GM21723 (cell line): ENCODE measurements at regions not wholly inside any gene's neighbourhood (a gene's known extent, or its start where the extent isn't known, plus 50 kb on each side); places are given as distances from the start of the nearest gene placed in this dataset.

Experiments
- ATAC-seq: cut with Tn5 transposase; IDR thresholded peaks from one replicate; pipeline ENCODE4 v1.9.1; 2021; ENCODE audit warnings: mild to moderate bottlenecking, moderate library complexity; ENCODE audit not compliant: unreplicated experiment

GRCh38 chr4:170657761-170658160, 568.0 kb upstream of the AADAT start:
- no peak for ATAC-seq

GRCh38 chr4:170656506-170656905, 566.8 kb upstream of the AADAT start:
- ATAC-seq, result no peak

DNA sequence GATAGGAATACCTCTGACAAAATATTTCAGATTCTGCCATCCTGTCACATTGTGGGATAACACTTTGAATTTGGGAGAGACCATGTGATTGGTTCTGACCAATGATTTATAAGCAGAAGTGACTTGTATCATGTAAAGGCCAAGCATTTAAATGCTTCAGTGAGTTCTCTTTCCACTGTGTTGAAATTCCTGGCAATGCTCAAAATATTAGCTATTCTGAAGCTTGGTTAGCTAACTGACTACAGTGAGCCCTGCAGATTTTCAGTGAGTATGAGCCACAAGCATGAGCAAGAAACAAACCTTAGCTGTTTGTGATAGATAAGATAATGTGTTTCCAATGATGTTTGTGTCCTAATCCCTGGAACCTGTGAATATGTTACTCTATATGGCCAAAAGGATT, 562.8 kb upstream of the AADAT start:
- no peak for ATAC-seq

- ATAC-seq, result no peak
These were observed 562.0 kb upstream of the AADAT start for GRCh38 chr4:170651786-170652185.

GRCh38 chr4:170627418-170627817, 537.7 kb upstream of the AADAT start:
- no peak for ATAC-seq

DNA sequence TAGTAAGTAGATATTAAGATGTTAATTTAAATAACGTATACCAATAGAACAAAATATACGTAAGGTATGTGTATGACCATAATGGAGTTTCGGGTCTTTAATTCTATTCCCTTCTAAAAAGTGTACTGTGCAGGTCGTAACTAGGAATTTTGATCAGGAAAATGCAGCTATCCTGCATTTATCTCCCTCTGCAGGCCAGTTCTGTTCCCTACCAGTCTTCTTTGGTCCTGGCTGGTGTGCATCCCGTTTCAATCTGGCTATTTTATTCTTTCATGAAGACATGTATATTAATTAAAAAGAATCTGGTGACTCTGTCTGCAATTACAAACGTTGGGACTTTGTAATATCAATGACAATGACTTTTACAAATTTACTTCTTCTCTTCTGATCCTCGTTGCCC, 534.1 kb upstream of the AADAT start:
- no peak for ATAC-seq

DNA sequence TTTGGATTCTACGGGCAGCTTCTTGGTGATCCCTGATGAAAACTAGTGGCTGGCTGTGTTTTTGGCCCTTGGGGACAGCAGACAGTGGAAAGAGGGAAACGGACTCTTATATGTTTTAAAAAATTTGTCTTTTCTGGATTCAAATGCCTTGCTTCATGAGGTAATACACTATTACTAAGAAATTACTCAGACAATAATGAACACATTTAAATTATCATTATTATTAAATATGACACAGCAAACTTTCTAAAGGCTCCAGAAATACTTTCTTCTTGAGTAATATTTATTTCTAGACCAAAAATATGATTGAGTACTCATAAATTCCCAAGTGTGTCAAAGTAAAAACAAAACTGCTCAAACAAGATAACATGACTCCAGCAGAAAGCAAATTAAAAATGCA, 520.7 kb upstream of the AADAT start:
- ATAC-seq, result no peak

DNA sequence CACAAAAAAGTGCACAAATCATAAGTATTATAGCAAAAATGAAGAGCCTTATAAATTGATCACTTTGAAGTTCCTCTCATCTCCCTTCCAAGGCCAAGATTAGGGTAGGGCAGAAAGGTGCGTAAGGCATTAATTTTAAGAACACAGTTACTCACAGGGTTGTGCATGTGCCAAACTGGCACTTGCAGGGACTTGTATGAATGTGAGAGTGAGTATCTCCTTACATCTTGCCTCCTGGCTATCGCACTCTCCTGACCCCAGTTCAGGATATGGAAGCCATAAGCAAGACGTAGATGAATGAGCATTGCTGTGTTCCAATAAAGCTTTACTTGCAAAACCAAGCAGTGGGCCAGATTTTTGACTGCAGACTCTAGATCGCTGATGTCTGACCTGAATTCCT, 510.1 kb upstream of the AADAT start:
- ATAC-seq, result no peak

GRCh38 chr4:170591076-170591475, 501.3 kb upstream of the AADAT start:
- ATAC-seq, result no peak

DNA sequence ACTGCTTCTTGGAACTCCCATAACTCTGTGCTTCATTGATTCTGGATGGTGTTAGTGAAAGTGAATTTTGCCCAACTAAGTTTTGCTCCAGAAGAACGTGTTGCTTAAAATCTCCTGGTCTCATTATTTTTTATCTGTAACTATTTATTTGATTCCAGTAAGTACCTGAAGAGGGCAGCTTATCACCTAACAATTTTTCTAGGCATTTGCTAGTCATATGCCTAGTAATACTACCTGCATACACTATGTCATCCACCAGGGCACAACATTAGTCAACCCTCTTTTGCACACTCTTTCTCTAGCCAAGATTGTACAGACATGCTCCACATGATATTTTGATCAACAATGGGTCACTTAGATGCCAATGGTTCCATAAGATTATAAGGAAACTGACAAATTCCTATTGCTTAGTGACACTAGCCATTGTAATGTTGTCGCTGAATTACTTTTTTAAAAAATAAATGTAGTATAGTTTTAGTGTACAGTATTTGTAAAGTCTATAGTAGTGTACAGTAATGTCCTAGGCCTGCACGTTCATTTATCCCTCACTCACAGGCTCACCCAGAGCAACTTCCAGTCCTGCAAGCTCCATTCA, 499.9 kb upstream of the AADAT start:
- ATAC-seq, result peak; percentile 94

- ATAC-seq, result no peak
These were observed 492.2 kb upstream of the AADAT start for GRCh38 chr4:170581969-170582368.

DNA sequence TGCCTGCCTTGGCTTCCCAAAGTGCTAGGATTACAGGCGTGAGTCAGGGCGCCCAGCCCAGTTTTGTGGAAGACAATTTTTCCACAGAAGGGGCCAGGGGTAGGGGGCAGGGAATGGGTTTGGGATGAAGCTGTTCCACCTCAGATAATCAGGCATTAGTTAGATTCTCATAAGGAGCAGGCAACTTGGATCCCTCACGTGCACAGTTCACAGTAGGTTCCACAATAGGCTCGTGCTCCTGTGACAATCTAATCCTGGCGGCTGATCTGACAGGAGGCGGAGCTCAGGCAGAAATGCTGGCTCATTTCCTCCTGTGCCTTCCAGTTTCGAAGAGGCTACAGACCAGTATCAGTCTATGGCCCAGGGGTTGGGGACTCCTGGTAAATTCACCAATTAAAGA, 491.6 kb upstream of the AADAT start:
- no peak for ATAC-seq

DNA sequence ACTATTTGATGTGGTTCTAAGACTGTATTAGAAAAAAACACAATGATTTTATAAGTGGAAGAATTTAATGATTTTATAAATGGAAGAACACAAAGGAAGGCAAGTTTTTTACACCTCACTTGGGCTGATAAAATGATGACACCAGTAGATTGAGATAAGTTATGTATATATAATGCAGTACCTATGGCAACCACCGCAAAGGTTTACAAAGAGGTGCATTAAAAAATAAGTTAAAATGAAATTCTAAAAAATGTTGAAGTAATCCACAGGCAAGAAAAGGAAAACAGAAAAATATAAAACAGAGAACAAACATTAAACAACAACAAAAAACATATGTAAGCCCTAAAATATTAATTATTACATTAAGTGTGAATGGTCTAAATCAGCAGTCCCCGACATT, 490.9 kb upstream of the AADAT start:
- no peak for ATAC-seq

GRCh38 chr4:170538821-170539473, 449.2 kb upstream of the AADAT start:
- no peak for ATAC-seq

DNA sequence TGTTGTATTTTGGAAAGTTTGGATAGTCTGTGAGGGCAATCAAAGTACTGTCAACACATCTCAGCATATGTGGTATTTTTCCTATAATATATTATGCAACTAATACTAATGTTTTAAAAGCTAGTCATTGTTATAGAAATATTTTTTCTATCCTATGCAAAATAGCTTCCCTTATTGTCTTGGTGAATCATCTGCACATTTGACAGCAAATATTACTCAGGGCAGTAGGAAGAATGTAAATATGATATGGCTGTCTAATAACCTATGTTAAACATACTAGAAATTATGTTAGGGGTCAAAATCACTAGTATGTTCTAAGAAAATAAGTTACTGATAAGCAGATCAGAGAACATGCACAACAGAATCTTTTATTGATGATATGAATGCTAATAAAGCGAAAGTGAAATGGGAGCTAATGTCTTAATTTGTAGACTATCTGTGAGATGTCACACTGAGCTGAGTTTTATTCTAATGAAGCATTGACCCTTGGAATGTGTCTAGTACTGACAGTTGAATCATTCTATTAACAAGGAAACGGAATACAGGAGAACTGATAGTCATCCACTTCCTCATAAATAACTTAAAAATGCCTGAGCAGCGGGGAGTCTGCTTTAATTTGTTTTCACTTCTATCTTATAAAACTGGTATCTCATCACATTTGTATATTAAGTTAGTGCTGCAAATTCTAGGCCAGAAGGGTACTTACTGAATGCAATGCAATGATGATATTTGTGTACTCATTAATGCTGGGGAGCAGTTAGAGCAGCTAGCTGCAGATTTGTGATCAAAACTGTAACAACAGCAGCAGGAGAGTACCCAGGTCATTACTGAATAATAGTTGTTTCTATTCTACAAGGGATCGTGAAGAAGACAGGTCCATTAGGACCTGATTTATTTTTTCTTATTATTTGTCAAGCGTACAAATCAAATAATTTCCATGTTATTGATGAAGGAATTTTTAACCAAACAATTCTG, 440.3 kb upstream of the AADAT start:
- no peak for ATAC-seq

DNA sequence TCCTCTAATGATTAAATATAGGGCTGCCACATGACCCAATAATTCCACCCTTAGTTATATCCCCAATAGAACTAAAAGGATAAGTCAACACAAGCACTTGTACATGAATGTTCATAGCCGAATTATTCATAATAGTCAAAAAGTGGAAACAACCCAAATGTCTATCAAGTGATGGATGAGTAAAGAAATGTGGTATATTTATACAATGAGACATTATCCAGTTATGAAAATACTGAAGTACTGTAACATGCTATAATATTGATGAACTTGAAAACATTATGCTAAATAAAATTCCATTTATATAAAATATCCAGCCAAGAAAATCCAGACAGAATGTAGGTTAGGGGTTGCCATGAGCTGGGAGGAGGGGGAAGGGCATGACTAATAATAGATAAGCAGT, 436.7 kb upstream of the AADAT start:
- ATAC-seq, result no peak

GRCh38 chr4:170522427-170522970, 432.7 kb upstream of the AADAT start:
- ATAC-seq, result no peak

DNA sequence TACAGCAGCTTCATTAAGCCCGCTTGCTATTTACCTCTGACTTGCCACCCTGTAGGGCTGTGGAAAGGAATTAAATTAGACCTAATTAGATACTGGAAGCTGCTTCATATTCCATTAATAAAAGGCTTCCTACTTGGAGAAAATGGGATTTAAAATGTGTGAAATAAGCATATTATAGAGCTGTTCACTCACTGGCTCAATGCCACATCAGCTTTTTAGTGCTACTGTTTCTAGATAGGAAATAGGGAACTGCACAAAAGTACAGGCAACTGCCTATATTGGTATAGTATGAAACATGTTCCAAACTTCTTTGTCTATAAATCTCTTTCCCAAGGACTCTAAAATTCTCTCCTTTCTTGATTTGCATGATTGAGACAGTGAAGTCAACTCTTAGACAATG, 407.9 kb upstream of the AADAT start:
- ATAC-seq, result no peak

DNA sequence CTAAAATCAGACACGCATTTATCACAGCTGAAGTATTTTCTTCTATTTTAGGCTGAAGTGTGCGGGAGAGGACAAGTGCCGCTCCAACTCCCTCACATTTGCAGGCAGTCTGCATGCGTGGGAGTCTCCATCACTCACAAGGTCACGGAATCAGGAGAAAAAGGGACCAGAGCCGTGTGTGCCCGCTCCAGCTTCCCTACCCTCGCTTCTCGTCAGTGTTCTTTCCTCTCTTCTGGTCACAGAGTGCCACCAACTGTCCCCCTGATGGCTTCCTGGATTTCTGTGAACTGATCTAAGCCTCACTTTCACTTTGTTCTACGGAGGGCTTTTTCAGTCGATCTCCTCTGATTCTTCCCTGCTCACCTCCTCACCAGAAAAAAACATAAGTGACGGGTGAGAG, 407.4 kb upstream of the AADAT start:
- ATAC-seq, result peak; percentile 88

GRCh38 chr4:170491981-170492380, 402.2 kb upstream of the AADAT start:
- ATAC-seq, result no peak

DNA sequence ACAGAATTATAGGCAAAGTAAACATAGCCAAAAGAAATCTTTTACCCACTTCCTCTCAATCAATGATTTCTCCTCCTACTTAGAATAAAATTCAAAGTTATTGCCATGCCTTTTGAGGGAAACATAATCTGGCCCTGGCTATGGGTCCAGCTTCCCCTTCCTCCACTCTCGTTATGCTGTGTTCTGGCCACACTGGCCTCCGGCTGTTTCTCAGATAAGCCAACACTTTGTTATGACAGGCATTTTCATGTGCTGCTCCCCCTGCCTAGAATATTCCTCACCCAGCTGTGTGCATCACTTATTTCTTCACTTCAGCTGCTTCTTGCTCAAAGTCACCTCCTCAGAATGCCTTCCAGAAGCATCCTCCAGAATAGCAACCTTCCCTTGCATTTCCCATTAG, 386.6 kb upstream of the AADAT start:
- ATAC-seq, result no peak

DNA sequence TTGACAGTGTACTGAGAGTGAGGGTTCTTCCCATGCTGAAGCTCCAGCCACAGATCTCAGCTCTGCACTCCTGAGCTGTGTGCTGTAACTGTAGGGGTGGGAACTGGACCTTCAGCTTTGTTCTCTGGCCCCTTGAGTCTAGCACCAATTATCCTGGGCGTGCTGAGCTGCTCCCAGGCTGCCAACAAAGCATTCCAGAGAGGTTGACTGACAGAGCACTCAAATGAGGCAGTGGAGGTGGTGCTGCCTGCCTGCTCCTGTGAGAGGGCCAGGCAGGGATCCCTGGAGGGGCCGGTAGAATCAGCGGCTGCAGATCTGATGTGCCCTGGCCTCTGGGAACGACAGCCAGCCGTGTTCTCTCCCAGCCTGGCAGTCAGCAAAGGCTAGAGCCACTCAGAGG, 375.7 kb upstream of the AADAT start:
- no peak for ATAC-seq
